ENCODE measurements at regions not wholly inside any gene's neighbourhood (a gene's known extent, or its start where the extent isn't known, plus 50 kb on each side); places are given as distances from the start of the nearest gene placed in this dataset.

DNA sequence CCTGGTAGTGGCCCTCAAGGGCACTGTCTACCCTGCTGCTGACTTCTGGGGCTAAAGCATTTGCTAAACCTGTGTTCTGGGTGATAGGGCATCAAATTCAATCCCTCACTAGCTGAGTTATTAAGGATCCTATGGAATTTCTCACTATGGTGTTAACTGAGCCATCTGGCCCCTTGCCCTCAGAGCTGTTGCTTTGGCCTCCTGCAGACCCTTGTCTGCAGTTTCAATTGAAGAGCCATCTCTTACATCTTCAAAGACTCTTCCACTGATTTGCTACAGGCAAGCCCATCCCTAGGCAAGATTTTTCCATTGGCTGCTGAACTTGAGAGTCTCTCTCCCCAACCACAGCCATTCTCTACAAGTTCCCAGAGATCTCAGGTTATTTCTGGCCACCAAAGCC is 418.2 kb downstream of the ZNF608 start:
- H3K27me3 ChIP-seq: no peaks in the 10 kb centered on the region
- H3K4me3 ChIP-seq: no peak overlapping the region
- no peak overlapping the region for H3K27ac ChIP-seq
- no peaks in the 10 kb centered on the region for H3K4me1 ChIP-seq
- TF ChIP-seq, protein P1, sequence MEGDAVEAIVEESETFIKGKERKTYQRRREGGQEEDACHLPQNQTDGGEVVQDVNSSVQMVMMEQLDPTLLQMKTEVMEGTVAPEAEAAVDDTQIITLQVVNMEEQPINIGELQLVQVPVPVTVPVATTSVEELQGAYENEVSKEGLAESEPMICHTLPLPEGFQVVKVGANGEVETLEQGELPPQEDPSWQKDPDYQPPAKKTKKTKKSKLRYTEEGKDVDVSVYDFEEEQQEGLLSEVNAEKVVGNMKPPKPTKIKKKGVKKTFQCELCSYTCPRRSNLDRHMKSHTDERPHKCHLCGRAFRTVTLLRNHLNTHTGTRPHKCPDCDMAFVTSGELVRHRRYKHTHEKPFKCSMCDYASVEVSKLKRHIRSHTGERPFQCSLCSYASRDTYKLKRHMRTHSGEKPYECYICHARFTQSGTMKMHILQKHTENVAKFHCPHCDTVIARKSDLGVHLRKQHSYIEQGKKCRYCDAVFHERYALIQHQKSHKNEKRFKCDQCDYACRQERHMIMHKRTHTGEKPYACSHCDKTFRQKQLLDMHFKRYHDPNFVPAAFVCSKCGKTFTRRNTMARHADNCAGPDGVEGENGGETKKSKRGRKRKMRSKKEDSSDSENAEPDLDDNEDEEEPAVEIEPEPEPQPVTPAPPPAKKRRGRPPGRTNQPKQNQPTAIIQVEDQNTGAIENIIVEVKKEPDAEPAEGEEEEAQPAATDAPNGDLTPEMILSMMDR (IDR thresholded peaks at IDR 0.05): no peak
- H3K9me3 ChIP-seq: peaks cover 0 to 12% of the 10 kb centered on the region in 2 donors
- DNase-seq (ENCODE audit: low spot score): no peak
- H3K36me3 ChIP-seq: no peaks in the 10 kb centered on the region

DNA sequence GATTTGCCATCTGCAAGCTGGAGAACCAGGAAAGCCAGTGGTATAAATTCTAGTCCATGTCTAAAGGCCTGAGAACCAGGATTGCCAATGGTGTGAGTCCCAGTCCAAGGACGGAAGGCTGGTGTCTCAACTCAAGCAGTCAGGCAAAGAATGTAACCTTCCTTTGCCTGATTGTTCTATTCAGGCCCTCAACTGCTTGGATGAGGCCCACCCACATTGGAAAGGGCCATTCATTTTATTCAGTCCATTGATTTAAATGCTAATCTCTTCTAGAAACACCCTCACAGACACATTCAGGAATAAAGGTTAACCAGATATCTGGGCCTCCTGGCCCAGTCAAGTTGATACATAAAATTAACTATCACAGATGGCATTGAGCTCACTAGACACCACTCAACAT is 427.8 kb downstream of the ZNF608 start:
- H3K4me3 ChIP-seq: no peak overlapping the region
- no peaks in the 10 kb centered on the region for H3K4me1 ChIP-seq
- TF ChIP-seq, protein P1 (IDR thresholded peaks at IDR 0.05): no peak
- no peaks in the 10 kb centered on the region for H3K27me3 ChIP-seq
- H3K27ac ChIP-seq: no peak overlapping the region
- H3K36me3 ChIP-seq: no peaks in the 10 kb centered on the region
- H3K9me3 ChIP-seq: no peaks in the 10 kb centered on the region
- DNase-seq (ENCODE audit: low spot score): no peak

DNA sequence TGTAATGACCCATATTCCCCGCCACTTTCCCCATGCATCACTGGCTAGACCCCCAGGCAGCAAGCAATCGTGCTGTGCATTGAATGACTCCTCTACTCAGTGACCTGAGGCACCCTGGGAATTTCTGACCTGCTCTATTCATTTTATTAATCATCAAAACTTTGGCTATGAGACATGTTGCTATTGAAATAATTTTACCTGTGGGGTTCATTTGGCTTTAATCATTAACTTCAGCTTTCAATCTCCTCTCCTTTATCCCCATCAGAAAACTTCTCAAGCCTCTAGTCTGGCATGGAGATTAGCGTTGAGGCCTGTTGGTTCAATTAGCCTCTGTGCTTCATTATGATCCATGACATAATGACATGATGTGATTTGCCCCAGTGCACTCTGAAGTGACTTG is 429.0 kb downstream of the ZNF608 start:
- DNase-seq (ENCODE audit: low spot score): no peak
- Histone ChIP-seq H3K27ac (no peak overlapping the region), H3K36me3 (no peaks in the 10 kb centered on the region), H3K4me3 (no peak overlapping the region), H3K4me1 (no peaks in the 10 kb centered on the region), H3K9me3 (no peaks in the 10 kb centered on the region), H3K27me3 (no peaks in the 10 kb centered on the region)
- TF ChIP-seq, protein P1 (IDR thresholded peaks at IDR 0.05): no peak

DNA sequence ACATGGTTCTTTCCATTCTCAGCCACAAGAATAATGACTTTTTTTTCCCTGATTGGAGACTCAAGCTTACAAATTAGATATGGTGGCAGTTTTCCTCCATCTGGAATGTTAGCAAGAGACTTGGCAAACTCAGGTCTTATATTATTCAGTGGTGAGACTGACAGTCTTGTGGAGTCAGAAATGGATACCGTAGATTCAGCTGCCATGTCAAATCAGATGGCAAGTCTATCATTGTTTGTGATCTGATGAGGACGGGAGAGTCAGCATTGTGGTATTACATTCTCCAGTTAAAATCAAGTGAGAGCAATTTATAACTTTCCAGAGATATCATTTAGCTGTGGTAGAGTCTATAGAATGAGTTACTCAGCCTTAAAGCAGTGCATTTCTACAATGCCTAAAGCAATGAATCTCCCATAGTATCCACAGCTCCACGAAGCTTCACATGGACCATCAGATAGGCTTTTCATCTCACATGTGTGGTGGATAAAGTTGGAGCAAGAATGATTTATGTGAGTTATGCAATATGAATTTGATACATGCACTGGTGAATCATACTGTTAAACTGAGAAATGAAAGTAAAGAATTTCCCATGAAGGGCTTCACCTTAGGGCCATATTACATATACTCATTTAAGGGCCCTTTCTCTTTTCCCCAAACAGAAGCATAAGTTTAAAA is 430.6 kb downstream of the ZNF608 start:
- TF ChIP-seq, protein P1 (IDR thresholded peaks at IDR 0.05): no peak
- Histone ChIP-seq H3K4me3 (no peak overlapping the region), H3K9me3 (no peaks in the 10 kb centered on the region), H3K36me3 (no peaks in the 10 kb centered on the region), H3K27ac (no peak overlapping the region), H3K27me3 (no peaks in the 10 kb centered on the region), H3K4me1 (no peaks in the 10 kb centered on the region)
- DNase-seq (ENCODE audit: low spot score): no peak

DNA sequence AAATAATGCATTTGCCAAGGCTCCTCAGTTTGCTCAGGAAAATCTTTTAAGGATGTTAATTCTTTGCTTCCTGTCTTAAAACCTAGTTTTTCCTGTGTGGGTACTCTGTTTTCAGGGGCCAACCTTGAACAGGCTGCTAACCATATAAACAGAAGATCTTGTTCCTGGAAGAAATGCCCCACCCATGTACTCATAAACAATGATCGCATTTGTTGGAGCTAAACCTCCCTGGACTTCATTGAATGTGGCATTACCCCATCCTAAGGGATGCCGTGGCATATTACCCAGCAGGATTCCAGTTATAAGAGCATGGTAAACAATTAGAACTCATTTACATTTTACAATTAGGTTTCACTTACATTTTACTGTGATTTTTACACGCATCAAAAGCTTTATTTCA is 436.0 kb downstream of the ZNF608 start:
- H3K36me3 ChIP-seq: no peaks in the 10 kb centered on the region
- H3K9me3 ChIP-seq: no peaks in the 10 kb centered on the region
- no peak overlapping the region for H3K27ac ChIP-seq
- no peak overlapping the region for H3K4me3 ChIP-seq
- TF ChIP-seq, protein P1 (IDR thresholded peaks at IDR 0.05): no peak
- H3K27me3 ChIP-seq: no peaks in the 10 kb centered on the region
- no peaks in the 10 kb centered on the region for H3K4me1 ChIP-seq
- DNase-seq (ENCODE audit: low spot score): no peak
